HG03103 (cell line): ENCODE measurements at regions not wholly inside any gene's neighbourhood (a gene's known extent, or its start where the extent isn't known, plus 50 kb on each side); places are given as distances from the start of the nearest gene placed in this dataset.

Source experiments
- ATAC-seq: cut with Tn5 transposase; IDR thresholded peaks from one replicate; pipeline ENCODE4 v1.9.1; 2021; ENCODE audit warnings: low read depth; ENCODE audit not compliant: unreplicated experiment

GRCh38 chrX:113770806-113771205 lies 813.1 kb upstream of the HTR2C start:
- no peak for ATAC-seq

GRCh38 chrX:113770071-113770470 lies 813.8 kb upstream of the HTR2C start:
- no peak for ATAC-seq

GRCh38 chrX:113759422-113759821 lies 824.5 kb upstream of the HTR2C start:
- no peak for ATAC-seq

GRCh38 chrX:113747274-113747973 lies 836.5 kb upstream of the HTR2C start:
- peak; percentile 51 for ATAC-seq

- ATAC-seq, result peak; percentile 49
Measured at GRCh38 chrX:113743069-113743468, 840.8 kb upstream of the HTR2C start.

GRCh38 chrX:113741744-113742143 lies 842.1 kb upstream of the HTR2C start:
- no peak for ATAC-seq

GRCh38 chrX:113728937-113729336 lies 854.9 kb upstream of the HTR2C start:
- ATAC-seq, result no peak

GRCh38 chrX:113726898-113727297 lies 857.0 kb upstream of the HTR2C start:
- ATAC-seq, result peak; percentile 25

GRCh38 chrX:113726466-113726865 lies 857.4 kb upstream of the HTR2C start:
- peak; percentile 52 for ATAC-seq

GRCh38 chrX:113726009-113726408 lies 857.9 kb upstream of the HTR2C start:
- peak; percentile 49 for ATAC-seq

- ATAC-seq, result no peak
Measured at GRCh38 chrX:113699939-113700338, 859.3 kb upstream of the AMOT start.

GRCh38 chrX:113675278-113675677 lies 834.6 kb upstream of the AMOT start:
- no peak for ATAC-seq

GRCh38 chrX:113651306-113651705 lies 810.7 kb upstream of the AMOT start:
- no peak for ATAC-seq

- no peak for ATAC-seq
Measured at GRCh38 chrX:113644426-113644825, 803.8 kb upstream of the AMOT start.

GRCh38 chrX:113634565-113634964 lies 793.9 kb upstream of the AMOT start:
- ATAC-seq, result no peak

GRCh38 chrX:113629326-113629725 lies 788.7 kb upstream of the AMOT start:
- ATAC-seq, result no peak

GRCh38 chrX:113594123-113594841 lies 753.7 kb upstream of the AMOT start:
- no peak for ATAC-seq

- ATAC-seq, result no peak
Measured at GRCh38 chrX:113586281-113586898, 745.8 kb upstream of the AMOT start.

GRCh38 chrX:113580486-113580885 lies 739.9 kb upstream of the AMOT start:
- ATAC-seq, result no peak

GRCh38 chrX:113558576-113558975 lies 717.9 kb upstream of the AMOT start:
- no peak for ATAC-seq

GRCh38 chrX:113551919-113552318 lies 711.3 kb upstream of the AMOT start:
- ATAC-seq, result no peak
